ENCODE measurements at regions not wholly inside any gene's neighbourhood (a gene's known extent, or its start where the extent isn't known, plus 50 kb on each side); places are given as distances from the start of the nearest gene placed in this dataset.

GRCh38 chr15:35834866-35835265 is 288.9 kb upstream of the DPH6 start:
- H3K36me3 ChIP-seq (ENCODE audit: control insufficient read depth, insufficient read depth, low read length) = no peaks in the 10 kb centered on the region
- no peak for DNase-seq
- CTCF ChIA-PET = no interaction called here
- Mint-ChIP-seq H3K9me3 (ENCODE audit: unreplicated experiment) (no peaks in the 10 kb centered on the region), H3K4me3 (ENCODE audit: unreplicated experiment) (no peak overlapping the region), H3K27ac (ENCODE audit: unreplicated experiment) (no peak overlapping the region), H3K36me3 (ENCODE audit: insufficient read depth, unreplicated experiment) (no peaks in the 10 kb centered on the region), H3K4me1 (ENCODE audit: low read depth, unreplicated experiment) (no peaks in the 10 kb centered on the region), H3K27me3 (ENCODE audit: insufficient read depth, unreplicated experiment) (no peaks in the 10 kb centered on the region)
- H3K9me3 ChIP-seq = no peaks in the 10 kb centered on the region
- no peaks in the 10 kb centered on the region for H3K4me1 ChIP-seq
- H3K4me3 ChIP-seq (ENCODE audit: low read depth, low read length) = no peak overlapping the region
- intact Hi-C loops (cut with micrococcal nuclease; ENCODE audit: unreplicated experiment) = no loop called here
- no peaks in the 10 kb centered on the region for H3K27me3 ChIP-seq (replicated peaks; ENCODE audit: control insufficient read depth, insufficient read depth, low read length)
- TF ChIP-seq CTCF (IDR thresholded peaks at IDR 0.05; ENCODE audit: insufficient read depth in 1 of 2, low read depth in 1 of 2, low read length in 1 of 2, severe bottlenecking in 1 of 2, unreplicated experiment in 1 of 2) = no peak
- no TSS peak for BruUV-seq (replicated peaks)
- POLR2A ChIA-PET = no interaction called here

GRCh38 chr15:35838424-35839111 is 292.6 kb upstream of the DPH6 start:
- Mint-ChIP-seq H3K27ac (ENCODE audit: unreplicated experiment) (no peak overlapping the region), H3K36me3 (ENCODE audit: insufficient read depth, unreplicated experiment) (no peaks in the 10 kb centered on the region), H3K4me1 (ENCODE audit: low read depth, unreplicated experiment) (no peaks in the 10 kb centered on the region), H3K27me3 (ENCODE audit: insufficient read depth, unreplicated experiment) (no peaks in the 10 kb centered on the region), H3K9me3 (ENCODE audit: unreplicated experiment) (no peaks in the 10 kb centered on the region), H3K4me3 (ENCODE audit: unreplicated experiment) (no peak overlapping the region)
- DNase-seq = no peak
- ChIA-PET CTCF (interaction anchor here (0.7 kb wide), 1 partner anchor 12 kb away, joined by 4 read pairs; no protein-coding TSS in a partner anchor), POLR2A (no interaction called here)
- TF ChIP-seq CTCF (IDR thresholded peaks at IDR 0.05; ENCODE audit: insufficient read depth in 1 of 2, low read depth in 1 of 2, low read length in 1 of 2, severe bottlenecking in 1 of 2, unreplicated experiment in 1 of 2) = no peak
- intact Hi-C loops (cut with micrococcal nuclease; ENCODE audit: unreplicated experiment) = no loop called here
- H3K36me3 ChIP-seq (ENCODE audit: control insufficient read depth, insufficient read depth, low read length) = no peaks in the 10 kb centered on the region
- no TSS peak for BruUV-seq (replicated peaks)
- H3K27me3 ChIP-seq (replicated peaks; ENCODE audit: control insufficient read depth, insufficient read depth, low read length) = no peaks in the 10 kb centered on the region
- H3K4me3 ChIP-seq (ENCODE audit: low read depth, low read length) = no peak overlapping the region
- H3K4me1 ChIP-seq = no peaks in the 10 kb centered on the region
- no peaks in the 10 kb centered on the region for H3K9me3 ChIP-seq

GRCh38 chr15:35842631-35843030 is 296.7 kb upstream of the DPH6 start:
- intact Hi-C loops (cut with micrococcal nuclease; ENCODE audit: unreplicated experiment) = no loop called here
- Mint-ChIP-seq H3K4me3 (ENCODE audit: unreplicated experiment) (no peak overlapping the region), H3K27ac (ENCODE audit: unreplicated experiment) (no peak overlapping the region), H3K36me3 (ENCODE audit: insufficient read depth, unreplicated experiment) (no peaks in the 10 kb centered on the region), H3K27me3 (ENCODE audit: insufficient read depth, unreplicated experiment) (peaks cover 3% of the 10 kb centered on the region), H3K4me1 (ENCODE audit: low read depth, unreplicated experiment) (no peaks in the 10 kb centered on the region), H3K9me3 (ENCODE audit: unreplicated experiment) (no peaks in the 10 kb centered on the region)
- no peaks in the 10 kb centered on the region for H3K4me1 ChIP-seq
- H3K27me3 ChIP-seq (replicated peaks; ENCODE audit: control insufficient read depth, insufficient read depth, low read length) = no peaks in the 10 kb centered on the region
- ChIA-PET POLR2A (no interaction called here), CTCF (no interaction called here)
- H3K4me3 ChIP-seq (ENCODE audit: low read depth, low read length) = no peak overlapping the region
- no TSS peak for BruUV-seq (replicated peaks)
- H3K36me3 ChIP-seq (ENCODE audit: control insufficient read depth, insufficient read depth, low read length) = no peaks in the 10 kb centered on the region
- DNase-seq = no peak
- no peak for TF ChIP-seq CTCF (IDR thresholded peaks at IDR 0.05; ENCODE audit: insufficient read depth in 1 of 2, low read depth in 1 of 2, low read length in 1 of 2, severe bottlenecking in 1 of 2, unreplicated experiment in 1 of 2)
- no peaks in the 10 kb centered on the region for H3K9me3 ChIP-seq

All from Caco-2 (cell line).